Type B pancreatic cell (in vitro differentiated cells): ENCODE measurements at regions not wholly inside any gene's neighbourhood (a gene's known extent, or its start where the extent isn't known, plus 50 kb on each side); places are given as distances from the start of the nearest gene placed in this dataset.
"Not testable (repeated sequence)": the region's sequence is repeated elsewhere in the genome, so short reads cannot be mapped to it uniquely, and the experiment has no call there.

Source experiments
- DNase-seq: peaks from one replicate; pipeline ENCODE4 v3.0.0; 2021; ENCODE audit warnings: mixed read lengths; ENCODE audit not compliant: unreplicated experiment; ENCODE audit errors: extremely low spot score
- H3K27ac Mint-ChIP-seq: 2 replicates; pipeline ENCODE4 v1.8.0; 2021; ENCODE audit warnings: mild to moderate bottlenecking, mixed read lengths
- H3K27me3 Mint-ChIP-seq: 2 replicates; pipeline ENCODE4 v1.8.0; 2021; ENCODE audit warnings: mixed read lengths
- H3K36me3 Mint-ChIP-seq: 2 replicates; pipeline ENCODE4 v1.8.0; 2021; ENCODE audit warnings: mixed read lengths
- H3K4me1 Mint-ChIP-seq: one replicate; pipeline ENCODE4 v1.8.0; 2021; ENCODE audit warnings: mixed read lengths; ENCODE audit not compliant: unreplicated experiment
- H3K4me3 Mint-ChIP-seq: 2 replicates; pipeline ENCODE4 v1.8.0; 2021; ENCODE audit warnings: mild to moderate bottlenecking, mixed read lengths
- H3K9me3 Mint-ChIP-seq: 2 replicates; pipeline ENCODE4 v1.8.0; 2021; ENCODE audit warnings: mixed read lengths
- TF ChIP-seq, protein P1 (sequence below): fragments of 200-600 bp; sonication (generic); conservative IDR thresholded peaks from 2 replicates; pipeline ENCODE4 v1.5.0; 2021; ENCODE audit warnings: antibody characterized with exemption, mild to moderate bottlenecking

DNA sequence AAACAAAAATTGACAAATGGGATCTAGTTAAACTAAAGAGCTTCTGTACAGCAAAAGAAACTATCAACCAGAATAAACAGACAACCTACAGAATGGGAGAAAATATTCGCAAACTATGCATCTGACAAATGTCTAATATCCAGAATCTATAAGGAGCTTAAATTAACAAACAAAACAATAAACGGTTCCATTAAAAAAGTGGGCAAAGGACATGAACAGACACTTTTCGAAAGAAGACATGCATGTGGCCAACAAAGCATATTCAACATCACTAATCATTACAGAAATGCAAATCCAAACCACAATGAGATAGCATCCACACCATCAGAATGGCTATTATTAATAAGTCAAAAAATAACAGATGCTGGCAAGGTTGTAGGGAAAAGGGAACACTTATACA lies 50.5 kb upstream of the MED13L start:
- DNase-seq, H3K27me3 Mint-ChIP-seq, H3K36me3 Mint-ChIP-seq, H3K4me3 Mint-ChIP-seq, H3K27ac Mint-ChIP-seq, H3K9me3 Mint-ChIP-seq, H3K4me1 Mint-ChIP-seq: not testable (repeated sequence)

DNA sequence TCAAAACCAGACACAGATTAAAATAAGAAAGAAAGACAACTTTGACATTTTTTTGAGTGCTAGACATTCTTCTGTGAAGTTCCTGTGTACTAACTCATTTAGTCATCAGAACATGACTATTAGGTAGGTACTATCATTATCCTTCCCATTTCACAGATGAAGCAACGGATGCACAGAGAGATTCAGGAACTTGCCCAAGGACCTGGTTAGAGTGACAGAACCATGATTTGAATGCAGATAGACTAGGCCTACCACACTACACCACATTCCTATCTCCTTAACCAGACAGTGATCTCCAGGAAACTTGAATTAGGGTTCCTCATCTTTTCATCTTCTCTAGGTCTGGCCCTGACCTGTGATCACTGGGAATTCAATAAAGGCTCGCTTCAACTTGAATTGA lies 54.4 kb upstream of the MED13L start:
- Mint-ChIP-seq H3K36me3 (no peaks in the 10 kb centered on the region), H3K27ac (no peak overlapping the region), H3K4me1 (peaks cover 5% of the 10 kb centered on the region), H3K27me3 (peaks cover 2% of the 10 kb centered on the region), H3K9me3 (no peaks in the 10 kb centered on the region), H3K4me3 (no peak overlapping the region)
- no peak for DNase-seq
- TF ChIP-seq, protein P1, sequence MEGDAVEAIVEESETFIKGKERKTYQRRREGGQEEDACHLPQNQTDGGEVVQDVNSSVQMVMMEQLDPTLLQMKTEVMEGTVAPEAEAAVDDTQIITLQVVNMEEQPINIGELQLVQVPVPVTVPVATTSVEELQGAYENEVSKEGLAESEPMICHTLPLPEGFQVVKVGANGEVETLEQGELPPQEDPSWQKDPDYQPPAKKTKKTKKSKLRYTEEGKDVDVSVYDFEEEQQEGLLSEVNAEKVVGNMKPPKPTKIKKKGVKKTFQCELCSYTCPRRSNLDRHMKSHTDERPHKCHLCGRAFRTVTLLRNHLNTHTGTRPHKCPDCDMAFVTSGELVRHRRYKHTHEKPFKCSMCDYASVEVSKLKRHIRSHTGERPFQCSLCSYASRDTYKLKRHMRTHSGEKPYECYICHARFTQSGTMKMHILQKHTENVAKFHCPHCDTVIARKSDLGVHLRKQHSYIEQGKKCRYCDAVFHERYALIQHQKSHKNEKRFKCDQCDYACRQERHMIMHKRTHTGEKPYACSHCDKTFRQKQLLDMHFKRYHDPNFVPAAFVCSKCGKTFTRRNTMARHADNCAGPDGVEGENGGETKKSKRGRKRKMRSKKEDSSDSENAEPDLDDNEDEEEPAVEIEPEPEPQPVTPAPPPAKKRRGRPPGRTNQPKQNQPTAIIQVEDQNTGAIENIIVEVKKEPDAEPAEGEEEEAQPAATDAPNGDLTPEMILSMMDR = no peak

DNA sequence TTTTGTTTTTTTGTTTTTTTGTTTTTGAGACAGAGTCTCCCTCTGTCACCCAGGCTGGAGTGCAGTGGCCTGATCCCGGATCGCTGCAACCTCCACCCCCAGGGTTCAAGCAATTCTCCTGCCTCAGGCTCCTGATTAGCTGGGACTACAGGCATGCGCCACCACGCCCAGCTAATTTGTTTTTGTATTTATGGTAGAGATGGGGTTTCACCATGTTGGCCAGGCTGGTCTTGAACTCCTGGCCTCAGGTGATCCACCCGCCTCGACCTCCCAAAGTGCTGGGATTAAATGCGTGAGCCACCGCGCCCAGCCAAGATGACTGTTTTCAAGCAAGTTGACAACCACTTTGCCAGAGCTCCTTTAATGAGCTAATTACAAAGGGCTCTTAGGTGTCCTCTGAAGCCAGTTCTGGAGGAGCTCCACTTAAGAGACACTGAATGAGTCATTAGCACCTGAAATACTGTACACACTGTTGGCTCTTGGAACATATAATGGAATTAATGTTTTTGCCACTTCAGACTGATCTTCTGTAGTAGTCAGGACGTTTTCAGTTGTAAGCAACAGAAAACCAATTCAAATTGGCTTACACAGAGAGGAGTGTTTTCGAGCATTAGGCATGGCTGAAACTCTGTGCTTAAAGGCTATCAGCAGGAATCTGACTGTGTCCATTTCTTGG lies 55.4 kb upstream of the MED13L start:
- H3K9me3 Mint-ChIP-seq = no peaks in the 10 kb centered on the region
- H3K27ac Mint-ChIP-seq = no peak overlapping the region
- no peaks in the 10 kb centered on the region for H3K36me3 Mint-ChIP-seq
- no peak for DNase-seq
- TF ChIP-seq, protein P1 = no peak
- peaks cover 2% of the 10 kb centered on the region for H3K27me3 Mint-ChIP-seq
- no peak overlapping the region for H3K4me3 Mint-ChIP-seq
- H3K4me1 Mint-ChIP-seq = peaks cover 5% of the 10 kb centered on the region

DNA sequence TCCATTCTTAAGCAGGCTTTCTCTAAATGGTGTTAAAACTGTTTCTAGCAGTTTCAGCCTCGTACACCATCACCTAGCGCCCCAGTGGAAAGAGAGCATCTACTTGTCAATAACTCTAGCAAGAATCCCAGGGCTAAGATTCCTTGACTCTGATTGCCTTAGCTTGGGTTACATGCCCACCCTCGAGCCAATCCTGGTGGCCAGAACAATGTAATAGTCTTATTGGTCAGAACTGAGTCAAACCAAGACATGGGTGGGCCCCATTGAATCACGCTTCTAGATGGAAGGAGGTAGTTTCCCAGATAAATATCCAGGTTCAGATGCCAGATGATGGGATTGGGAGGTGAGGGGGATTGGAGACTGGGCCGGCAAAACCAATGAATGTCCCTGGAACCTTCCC lies 55.9 kb upstream of the MED13L start:
- H3K36me3 Mint-ChIP-seq = no peaks in the 10 kb centered on the region
- no peak overlapping the region for H3K27ac Mint-ChIP-seq
- DNase-seq = no peak
- no peaks in the 10 kb centered on the region for H3K9me3 Mint-ChIP-seq
- peaks cover 2% of the 10 kb centered on the region for H3K27me3 Mint-ChIP-seq
- no peak overlapping the region for H3K4me3 Mint-ChIP-seq
- H3K4me1 Mint-ChIP-seq = peaks cover 8% of the 10 kb centered on the region
- TF ChIP-seq, protein P1 = no peak

DNA sequence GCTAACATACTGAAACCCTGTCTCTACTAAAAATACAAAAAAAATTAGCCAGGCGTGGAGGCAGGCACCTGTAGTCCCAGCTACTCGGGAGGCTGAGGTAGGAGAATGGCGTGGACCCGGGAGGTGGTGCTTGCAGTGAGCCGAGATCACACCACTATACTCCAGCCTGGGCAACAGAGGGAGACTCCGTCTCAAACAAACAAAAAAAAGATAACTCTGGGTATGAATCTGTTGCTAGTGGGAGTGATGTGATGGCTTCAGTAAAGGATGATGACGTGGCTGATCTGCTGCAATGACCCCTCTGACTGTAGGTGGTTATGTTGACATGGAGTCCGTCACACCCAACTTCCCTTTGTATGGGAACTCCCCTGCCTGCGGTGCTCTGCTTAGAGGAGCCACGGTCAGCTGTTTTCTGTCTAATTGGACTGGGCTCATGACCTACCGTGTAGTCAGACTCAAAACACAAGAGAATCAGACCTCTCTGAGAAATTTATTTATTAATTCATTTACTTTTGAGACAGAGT lies 59.1 kb upstream of the MED13L start:
- no peak for DNase-seq
- Mint-ChIP-seq H3K4me3 (no peak overlapping the region), H3K4me1 (peaks cover 13% of the 10 kb centered on the region), H3K9me3 (no peaks in the 10 kb centered on the region), H3K36me3 (no peaks in the 10 kb centered on the region), H3K27me3 (peaks cover 2% of the 10 kb centered on the region), H3K27ac (no peak overlapping the region)
- TF ChIP-seq, protein P1 = no peak

DNA sequence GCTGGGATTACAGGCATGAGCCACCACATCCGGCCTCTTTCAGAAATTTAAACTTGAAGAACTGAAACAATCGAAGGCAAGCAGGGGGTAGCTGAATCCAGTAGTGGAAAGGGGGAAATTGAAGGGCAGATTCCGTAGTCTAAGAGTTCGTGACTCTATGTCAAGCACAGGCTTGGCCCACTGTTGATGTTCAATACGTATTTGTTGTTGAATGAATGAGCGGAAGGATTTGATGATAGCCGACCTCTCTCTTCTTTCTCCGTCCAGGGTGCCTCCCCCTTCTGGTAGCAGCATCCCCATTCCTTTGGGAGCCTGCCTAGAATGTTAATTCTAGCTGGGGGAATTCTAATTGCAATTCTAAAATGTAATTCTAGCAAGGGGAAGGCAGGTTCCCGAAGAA lies 59.8 kb upstream of the MED13L start:
- no peaks in the 10 kb centered on the region for H3K36me3 Mint-ChIP-seq
- TF ChIP-seq, protein P1 = no peak
- peaks cover 4% of the 10 kb centered on the region for H3K9me3 Mint-ChIP-seq
- H3K4me1 Mint-ChIP-seq = peaks cover 13% of the 10 kb centered on the region
- no peak overlapping the region for H3K4me3 Mint-ChIP-seq
- H3K27ac Mint-ChIP-seq = no peak overlapping the region
- H3K27me3 Mint-ChIP-seq = peaks cover 2% of the 10 kb centered on the region
- DNase-seq = no peak
